ENCODE measurements at regions not wholly inside any gene's neighbourhood (a gene's known extent, or its start where the extent isn't known, plus 50 kb on each side); places are given as distances from the start of the nearest gene placed in this dataset.

DNA sequence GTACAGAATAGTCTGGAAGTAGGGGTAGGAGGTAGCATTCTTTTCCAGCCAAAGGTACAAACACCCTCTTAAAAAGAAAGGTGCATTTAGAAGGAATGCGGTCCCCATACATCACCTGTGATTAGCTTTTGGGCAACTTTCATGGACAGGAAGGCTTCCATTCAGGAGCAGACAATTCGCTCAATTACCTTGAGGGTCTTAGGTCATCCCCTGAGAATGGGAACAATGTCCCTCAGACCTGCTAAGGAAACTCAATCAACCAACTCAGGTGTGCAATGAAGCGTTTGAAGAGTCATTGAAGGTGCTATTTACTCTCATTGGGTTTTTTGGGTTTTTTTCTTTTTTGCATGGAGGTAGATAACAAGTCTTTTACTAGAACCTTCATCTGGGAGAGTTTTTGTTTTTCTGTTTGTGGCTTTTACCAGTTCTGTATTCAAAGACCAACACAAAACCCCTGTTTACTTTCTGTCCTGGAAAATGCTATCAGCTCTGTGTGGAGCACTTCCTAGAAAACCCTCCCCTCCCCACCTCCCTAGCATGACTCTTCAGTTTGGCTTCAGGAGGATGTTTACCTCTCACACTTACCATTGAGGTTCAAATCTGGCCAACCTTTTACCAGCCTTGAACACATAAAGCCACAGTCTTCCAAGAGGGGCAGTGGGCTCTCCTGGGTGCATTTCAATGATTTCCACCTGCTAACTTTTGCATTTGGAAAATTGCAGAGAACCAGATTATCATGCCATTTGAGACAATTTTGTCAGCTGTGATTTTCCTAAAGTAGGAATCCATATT lies 271.2 kb upstream of the PRDM1 start:
- Histone ChIP-seq H3K9ac (ENCODE audit: low read length) (no peak overlapping the region), H2AFZ (ENCODE audit: low read depth, low read length, severe bottlenecking) (no peak overlapping the region), H3K27ac (ENCODE audit: low read depth, low read length) (no peak overlapping the region), H3K9me2 (replicated peaks; ENCODE audit: insufficient read depth, low read length) (no peaks in the 10 kb centered on the region), H4K20me1 (ENCODE audit: low read depth, low read length) (no peaks in the 10 kb centered on the region), H3K36me3 (ENCODE audit: low read length) (no peaks in the 10 kb centered on the region), H3K4me2 (ENCODE audit: low read depth, low read length, poor library complexity, severe bottlenecking) (no peak overlapping the region), H3F3A (ENCODE audit: insufficient read depth) (no peaks in the 10 kb centered on the region), H3K27me3 (ENCODE audit: low read length) (no peaks in the 10 kb centered on the region), H3K4me3 (ENCODE audit: insufficient read depth, low read length, poor library complexity, severe bottlenecking) (no peak overlapping the region), H3K79me2 (ENCODE audit: insufficient read depth, low read length) (no peaks in the 10 kb centered on the region), H3K9me3 (ENCODE audit: insufficient read depth, low read length) (no peaks in the 10 kb centered on the region)
- TF ChIP-seq EZH2phosphoT487 (conservative IDR thresholded peaks at IDR 0.05; ENCODE audit: low read length), result no peak
- TF ChIP-seq, protein P1, sequence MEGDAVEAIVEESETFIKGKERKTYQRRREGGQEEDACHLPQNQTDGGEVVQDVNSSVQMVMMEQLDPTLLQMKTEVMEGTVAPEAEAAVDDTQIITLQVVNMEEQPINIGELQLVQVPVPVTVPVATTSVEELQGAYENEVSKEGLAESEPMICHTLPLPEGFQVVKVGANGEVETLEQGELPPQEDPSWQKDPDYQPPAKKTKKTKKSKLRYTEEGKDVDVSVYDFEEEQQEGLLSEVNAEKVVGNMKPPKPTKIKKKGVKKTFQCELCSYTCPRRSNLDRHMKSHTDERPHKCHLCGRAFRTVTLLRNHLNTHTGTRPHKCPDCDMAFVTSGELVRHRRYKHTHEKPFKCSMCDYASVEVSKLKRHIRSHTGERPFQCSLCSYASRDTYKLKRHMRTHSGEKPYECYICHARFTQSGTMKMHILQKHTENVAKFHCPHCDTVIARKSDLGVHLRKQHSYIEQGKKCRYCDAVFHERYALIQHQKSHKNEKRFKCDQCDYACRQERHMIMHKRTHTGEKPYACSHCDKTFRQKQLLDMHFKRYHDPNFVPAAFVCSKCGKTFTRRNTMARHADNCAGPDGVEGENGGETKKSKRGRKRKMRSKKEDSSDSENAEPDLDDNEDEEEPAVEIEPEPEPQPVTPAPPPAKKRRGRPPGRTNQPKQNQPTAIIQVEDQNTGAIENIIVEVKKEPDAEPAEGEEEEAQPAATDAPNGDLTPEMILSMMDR (IDR thresholded peaks at IDR 0.05; ENCODE audit: insufficient read depth, low read length, poor library complexity, severe bottlenecking), result no peak

DNA sequence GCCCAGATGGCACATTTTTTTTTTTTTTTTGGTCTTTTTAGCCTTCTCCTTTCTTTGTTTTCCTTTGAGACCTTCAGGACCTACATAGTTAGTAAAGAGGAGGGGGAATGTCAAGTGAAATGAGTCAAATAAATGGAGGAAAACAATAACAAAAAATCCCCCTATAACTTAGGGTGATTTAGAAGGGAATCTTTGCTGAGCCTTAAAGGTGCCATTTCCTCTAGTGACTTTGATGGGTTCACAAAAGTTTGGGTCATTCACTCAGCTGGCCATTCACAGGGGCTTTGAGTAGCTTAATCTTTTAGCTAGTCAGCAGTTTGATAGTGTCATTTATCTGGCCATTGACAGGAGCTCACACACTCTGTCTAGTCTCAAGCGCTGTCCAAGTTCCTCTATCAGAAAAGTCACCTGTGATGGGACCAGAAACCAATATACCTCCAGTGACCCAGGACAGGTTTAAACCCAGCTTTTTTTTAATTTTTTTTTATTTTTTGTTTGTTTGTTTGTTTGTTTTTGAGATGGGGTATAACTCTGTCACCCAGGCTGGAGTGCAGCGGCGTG lies 275.1 kb upstream of the PRDM1 start:
- Histone ChIP-seq H3K79me2 (ENCODE audit: insufficient read depth, low read length) (no peaks in the 10 kb centered on the region), H3F3A (ENCODE audit: insufficient read depth) (no peaks in the 10 kb centered on the region), H3K36me3 (ENCODE audit: low read length) (no peaks in the 10 kb centered on the region), H3K4me3 (ENCODE audit: insufficient read depth, low read length, poor library complexity, severe bottlenecking) (no peak overlapping the region), H3K9ac (ENCODE audit: low read length) (no peak overlapping the region), H3K27me3 (ENCODE audit: low read length) (no peaks in the 10 kb centered on the region), H3K9me2 (replicated peaks; ENCODE audit: insufficient read depth, low read length) (no peaks in the 10 kb centered on the region), H2AFZ (ENCODE audit: low read depth, low read length, severe bottlenecking) (no peak overlapping the region), H3K4me2 (ENCODE audit: low read depth, low read length, poor library complexity, severe bottlenecking) (no peak overlapping the region), H4K20me1 (ENCODE audit: low read depth, low read length) (no peaks in the 10 kb centered on the region), H3K27ac (ENCODE audit: low read depth, low read length) (no peak overlapping the region), H3K9me3 (ENCODE audit: insufficient read depth, low read length) (no peaks in the 10 kb centered on the region)
- no peak for TF ChIP-seq EZH2phosphoT487 (conservative IDR thresholded peaks at IDR 0.05; ENCODE audit: low read length)
- TF ChIP-seq, protein P1 (IDR thresholded peaks at IDR 0.05; ENCODE audit: insufficient read depth, low read length, poor library complexity, severe bottlenecking), result no peak

DNA sequence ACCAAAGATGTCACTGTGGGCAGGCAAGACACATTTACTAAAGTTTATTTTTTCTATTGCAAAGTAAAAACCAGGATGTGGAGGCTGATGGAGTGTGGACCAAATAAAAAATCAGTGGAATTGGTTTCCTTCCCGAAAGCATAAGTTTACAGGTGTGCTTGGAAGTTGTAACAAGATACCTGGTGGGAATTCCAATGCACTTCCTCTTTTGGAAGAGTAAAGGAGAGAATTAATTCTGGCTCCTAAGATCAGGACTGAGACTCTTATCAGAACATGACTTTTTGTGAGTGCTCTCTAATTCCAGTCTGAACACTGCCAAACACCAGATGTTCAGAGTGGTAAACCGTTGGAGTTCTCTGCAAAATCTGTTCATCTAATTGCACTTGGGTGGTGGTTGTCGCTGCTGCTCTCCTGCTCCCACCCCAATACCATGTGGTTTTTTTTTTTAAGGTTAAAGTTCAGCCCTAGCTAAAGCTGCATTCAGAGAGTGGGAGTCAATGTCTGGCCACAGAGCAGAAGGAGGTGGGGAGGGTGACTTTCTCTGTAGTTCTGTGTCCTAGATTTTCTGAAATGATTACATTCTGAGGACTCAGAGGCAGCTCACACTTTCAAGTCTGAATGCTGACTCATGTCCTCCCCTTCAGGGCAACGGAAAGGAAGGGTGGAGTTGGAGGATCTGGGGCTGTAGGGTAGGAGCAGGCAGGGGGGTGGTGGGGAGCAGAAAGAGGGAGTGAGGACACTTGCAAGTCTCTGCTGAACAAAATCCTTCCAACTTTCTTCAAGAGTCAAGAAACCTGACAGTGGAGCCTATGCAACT lies 275.8 kb upstream of the PRDM1 start:
- no peaks in the 10 kb centered on the region for H4K20me1 ChIP-seq (ENCODE audit: low read depth, low read length)
- H3K9me3 ChIP-seq (ENCODE audit: insufficient read depth, low read length), result no peaks in the 10 kb centered on the region
- no peak overlapping the region for H3K4me3 ChIP-seq (ENCODE audit: insufficient read depth, low read length, poor library complexity, severe bottlenecking)
- H3K27me3 ChIP-seq (ENCODE audit: low read length), result no peaks in the 10 kb centered on the region
- H3K79me2 ChIP-seq (ENCODE audit: insufficient read depth, low read length), result no peaks in the 10 kb centered on the region
- no peak for TF ChIP-seq EZH2phosphoT487 (conservative IDR thresholded peaks at IDR 0.05; ENCODE audit: low read length)
- TF ChIP-seq, protein P1 (IDR thresholded peaks at IDR 0.05; ENCODE audit: insufficient read depth, low read length, poor library complexity, severe bottlenecking), result no peak
- H3F3A ChIP-seq (ENCODE audit: insufficient read depth), result no peaks in the 10 kb centered on the region
- H3K27ac ChIP-seq (ENCODE audit: low read depth, low read length), result no peak overlapping the region
- H2AFZ ChIP-seq (ENCODE audit: low read depth, low read length, severe bottlenecking), result no peak overlapping the region
- H3K9ac ChIP-seq (ENCODE audit: low read length), result no peak overlapping the region
- no peak overlapping the region for H3K4me2 ChIP-seq (ENCODE audit: low read depth, low read length, poor library complexity, severe bottlenecking)
- H3K9me2 ChIP-seq (replicated peaks; ENCODE audit: insufficient read depth, low read length), result no peaks in the 10 kb centered on the region
- no peaks in the 10 kb centered on the region for H3K36me3 ChIP-seq (ENCODE audit: low read length)
